ENCODE measurements at regions not wholly inside any gene's neighbourhood (a gene's known extent, or its start where the extent isn't known, plus 50 kb on each side); places are given as distances from the start of the nearest gene placed in this dataset.

GRCh38 chr7:54847921-54848320 lies 88.9 kb upstream of the SEC61G start:
- no peak for TF ChIP-seq CTCF (IDR thresholded peaks at IDR 0.05; ENCODE audit: low read length)
- TF ChIP-seq EZH2 (IDR thresholded peaks at IDR 0.05; ENCODE audit: borderline replicate concordance, low read length) = no peak

All from OCI-LY1 (cell line).